Transverse colon (tissue), 4 donors: ENCODE measurements at regions not wholly inside any gene's neighbourhood (a gene's known extent, or its start where the extent isn't known, plus 50 kb on each side); places are given as distances from the start of the nearest gene placed in this dataset.

Source experiments
- EP300 ChIP-seq: sonication (generic); formaldehyde crosslinking; IDR thresholded peaks from one replicate; pipeline ENCODE4 v1.6.1; 2017; ENCODE audit warnings: antibody characterized with exemption, low read depth
- POLR2A ChIP-seq: fragments of 450-650 bp; IDR thresholded peaks from one replicate; pipeline ENCODE4 v1.6.1; 2016; ENCODE audit warnings: antibody characterized with exemption, mild to moderate bottlenecking, moderate library complexity
- POLR2AphosphoS5 ChIP-seq, 3 donors: sonication (generic); formaldehyde crosslinking; IDR thresholded peaks; one replicate each; pipeline ENCODE4 v1.6.1; 2016; ENCODE audit warnings: antibody characterized with exemption in 3 of 3
- TF ChIP-seq, protein P1 (sequence below), 5 experiments: fragments of 200-600 bp in 3 of 5; fragments of 450-650 bp in 2 of 5; sonication (generic) in 3 of 5; IDR thresholded peaks; 1 replicate in 2 of 5; 2 replicates in 3 of 5; pipeline ENCODE4 v1.5.1; 2016 to 2017; ENCODE audit warnings: antibody characterized with exemption in 5 of 5, inconsistent platforms in 3 of 5, mild to moderate bottlenecking in 2 of 5, moderate library complexity in 1 of 5

DNA sequence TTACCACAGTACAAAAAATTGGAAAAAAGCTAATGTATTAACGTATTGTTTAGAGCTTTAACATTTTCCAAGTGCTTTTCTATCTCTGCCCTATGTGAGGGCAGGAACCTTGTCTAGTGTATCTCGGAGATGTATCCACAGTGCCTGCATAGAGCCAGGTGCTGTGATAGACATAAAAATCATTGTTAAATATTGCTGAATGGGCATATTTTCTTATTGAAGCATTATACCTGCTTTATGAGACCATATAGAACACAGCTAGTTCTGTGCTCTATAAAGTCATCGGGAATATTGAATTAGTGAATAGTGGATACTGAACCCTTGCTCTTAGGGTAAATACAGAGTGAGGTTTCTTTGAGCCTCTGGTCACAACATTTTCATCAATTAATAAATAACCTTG is 163.0 kb downstream of the RNF144B start:
- TF ChIP-seq POLR2A (no peak), EP300 (no peak), POLR2AphosphoS5 (IDR thresholded peaks at IDR 0.05) (no peak)
- TF ChIP-seq, protein P1, sequence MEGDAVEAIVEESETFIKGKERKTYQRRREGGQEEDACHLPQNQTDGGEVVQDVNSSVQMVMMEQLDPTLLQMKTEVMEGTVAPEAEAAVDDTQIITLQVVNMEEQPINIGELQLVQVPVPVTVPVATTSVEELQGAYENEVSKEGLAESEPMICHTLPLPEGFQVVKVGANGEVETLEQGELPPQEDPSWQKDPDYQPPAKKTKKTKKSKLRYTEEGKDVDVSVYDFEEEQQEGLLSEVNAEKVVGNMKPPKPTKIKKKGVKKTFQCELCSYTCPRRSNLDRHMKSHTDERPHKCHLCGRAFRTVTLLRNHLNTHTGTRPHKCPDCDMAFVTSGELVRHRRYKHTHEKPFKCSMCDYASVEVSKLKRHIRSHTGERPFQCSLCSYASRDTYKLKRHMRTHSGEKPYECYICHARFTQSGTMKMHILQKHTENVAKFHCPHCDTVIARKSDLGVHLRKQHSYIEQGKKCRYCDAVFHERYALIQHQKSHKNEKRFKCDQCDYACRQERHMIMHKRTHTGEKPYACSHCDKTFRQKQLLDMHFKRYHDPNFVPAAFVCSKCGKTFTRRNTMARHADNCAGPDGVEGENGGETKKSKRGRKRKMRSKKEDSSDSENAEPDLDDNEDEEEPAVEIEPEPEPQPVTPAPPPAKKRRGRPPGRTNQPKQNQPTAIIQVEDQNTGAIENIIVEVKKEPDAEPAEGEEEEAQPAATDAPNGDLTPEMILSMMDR (IDR thresholded peaks at IDR 0.05) = no peak
